ENCODE measurements at regions not wholly inside any gene's neighbourhood (a gene's known extent, or its start where the extent isn't known, plus 50 kb on each side); places are given as distances from the start of the nearest gene placed in this dataset.

DNA sequence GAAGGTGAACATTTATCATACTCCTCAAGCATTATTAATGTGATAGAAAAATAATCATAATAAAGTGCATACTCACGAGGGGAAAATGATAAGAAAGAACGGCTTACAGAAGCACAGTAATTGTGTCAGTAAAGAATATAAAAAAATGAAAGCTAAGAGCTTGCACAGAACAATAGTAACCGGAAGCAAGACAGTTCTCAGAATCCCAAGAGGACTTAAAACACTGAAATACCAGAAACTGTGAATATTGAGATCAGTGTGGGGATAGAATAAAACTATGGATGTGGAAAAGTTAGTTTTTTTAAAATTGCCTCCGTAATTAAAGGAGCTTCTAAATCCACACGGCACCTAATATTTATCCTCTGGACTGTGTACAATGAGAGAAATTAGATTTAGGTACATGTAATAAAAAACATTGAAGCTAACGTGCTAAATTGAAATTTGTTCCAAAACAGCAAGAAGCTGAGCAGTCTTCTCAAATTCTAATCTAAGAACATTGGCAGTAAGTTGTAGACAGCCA lies 482.7 kb downstream of the SLITRK6 start:
- peaks cover 2% of the 10 kb centered on the region for H3K4me1 Mint-ChIP-seq

DNA sequence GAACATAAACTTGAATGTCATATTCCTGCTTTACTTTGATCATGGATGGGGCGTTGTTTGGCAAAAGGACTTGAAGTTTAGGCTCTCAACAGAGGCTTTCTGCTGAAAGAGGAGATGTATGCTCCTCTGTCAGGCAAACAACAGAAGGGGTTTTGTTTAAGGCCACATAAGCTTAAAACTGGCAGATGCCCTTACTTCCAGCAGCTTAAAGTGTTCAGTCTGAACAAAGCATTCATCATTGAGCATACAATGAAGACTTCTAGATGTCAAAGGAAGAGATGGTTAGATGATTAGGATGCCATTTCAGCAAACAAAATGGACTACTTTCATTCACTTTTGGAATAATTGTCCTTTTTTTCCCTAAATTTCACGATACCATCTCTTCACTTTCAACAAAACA lies 484.5 kb downstream of the SLITRK6 start:
- Histone ChIP-seq H3K9me3 (ENCODE audit: low read depth) (no peaks in the 10 kb centered on the region), H2AFZ (replicated peaks) (no peak overlapping the region), H3K27me3 (no peaks in the 10 kb centered on the region), H3K4me3 (no peak overlapping the region), H3K4me2 (no peak overlapping the region), H3K36me3 (no peaks in the 10 kb centered on the region), H3K4me1 (peaks cover 9% of the 10 kb centered on the region), H3K79me2 (ENCODE audit: low read depth) (no peaks in the 10 kb centered on the region), H3K9ac (no peak overlapping the region), H3F3A (ENCODE audit: low read depth) (no peaks in the 10 kb centered on the region), H4K20me1 (ENCODE audit: low read depth) (no peaks in the 10 kb centered on the region), H3K27ac (no peak overlapping the region)
- Mint-ChIP-seq H3K36me3 (no peaks in the 10 kb centered on the region), H3K27me3 (ENCODE audit: insufficient read depth, low read depth) (no peaks in the 10 kb centered on the region), H3K27ac (no peak overlapping the region), H3K4me3 (no peak overlapping the region), H3K4me1 (peaks cover 2% of the 10 kb centered on the region), H3K9me3 (no peaks in the 10 kb centered on the region)
- DNase-seq (ENCODE audit: low spot score): peak; percentile 48
- TF ChIP-seq CTCF (IDR thresholded peaks at IDR 0.05) (no peak), EZH2 (IDR thresholded peaks at IDR 0.05) (no peak), EZH2phosphoT487 (IDR thresholded peaks at IDR 0.05) (no peak)

More for the DNA sequence above, 482.7 kb downstream of the SLITRK6 start:
- H3K27ac Mint-ChIP-seq: no peak overlapping the region
- no peak for DNase-seq (ENCODE audit: low spot score)
- no peak overlapping the region for H3K9ac ChIP-seq
- TF ChIP-seq EZH2 (IDR thresholded peaks at IDR 0.05) (no peak), CTCF (IDR thresholded peaks at IDR 0.05) (no peak), EZH2phosphoT487 (IDR thresholded peaks at IDR 0.05) (no peak)
- no peaks in the 10 kb centered on the region for H3K9me3 Mint-ChIP-seq
- no peak overlapping the region for H3K27ac ChIP-seq
- no peak overlapping the region for H2AFZ ChIP-seq (replicated peaks)
- H3K79me2 ChIP-seq (ENCODE audit: low read depth): no peaks in the 10 kb centered on the region
- no peaks in the 10 kb centered on the region for H3K36me3 Mint-ChIP-seq
- H3K36me3 ChIP-seq: no peaks in the 10 kb centered on the region
- H4K20me1 ChIP-seq (ENCODE audit: low read depth): no peaks in the 10 kb centered on the region
- no peak overlapping the region for H3K4me2 ChIP-seq
- H3K4me3 Mint-ChIP-seq: no peak overlapping the region
- H3K27me3 ChIP-seq: no peaks in the 10 kb centered on the region
- no peak overlapping the region for H3K4me3 ChIP-seq
- no peaks in the 10 kb centered on the region for H3K27me3 Mint-ChIP-seq (ENCODE audit: insufficient read depth, low read depth)
- H3K4me1 ChIP-seq: peaks cover 9% of the 10 kb centered on the region
- no peaks in the 10 kb centered on the region for H3F3A ChIP-seq (ENCODE audit: low read depth)
- no peaks in the 10 kb centered on the region for H3K9me3 ChIP-seq (ENCODE audit: low read depth)

DNA sequence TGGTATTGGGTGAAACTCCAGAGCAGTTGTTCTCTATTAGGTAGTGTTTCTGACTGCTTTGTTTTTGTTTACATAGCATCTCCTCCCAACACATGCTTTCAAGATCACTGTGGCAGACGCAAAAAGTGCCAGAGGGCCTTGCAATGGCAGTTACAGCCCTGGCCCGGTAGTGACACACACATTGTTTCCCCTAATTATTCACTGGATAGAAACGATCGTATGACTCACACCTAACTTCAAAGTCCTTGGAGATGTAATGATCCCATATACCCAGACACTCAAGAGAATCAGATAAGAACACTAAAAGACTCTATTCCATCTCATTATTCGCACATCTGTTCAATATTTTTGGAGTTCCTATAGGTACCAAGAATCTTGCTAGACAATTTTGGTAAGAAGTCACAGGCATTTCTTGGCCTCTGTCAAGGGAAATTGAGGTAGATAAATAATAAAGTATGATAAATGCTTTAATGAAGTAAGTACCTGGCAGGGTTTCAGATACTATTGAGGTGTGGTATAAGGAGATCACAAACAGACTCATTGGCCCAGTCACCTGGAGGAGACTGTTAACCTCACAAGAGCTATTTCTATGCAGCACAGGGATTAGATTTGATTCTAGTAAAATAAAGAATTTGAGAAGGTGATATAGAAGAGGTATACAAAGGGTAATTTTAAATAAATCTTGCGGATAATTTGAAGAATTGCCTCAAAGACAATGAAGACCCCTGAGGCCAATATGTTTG lies 485.3 kb downstream of the SLITRK6 start:
- H3K4me3 Mint-ChIP-seq: no peak overlapping the region
- no peak overlapping the region for H3K9ac ChIP-seq
- no peak overlapping the region for H2AFZ ChIP-seq (replicated peaks)
- H3K9me3 ChIP-seq (ENCODE audit: low read depth): no peaks in the 10 kb centered on the region
- no peak overlapping the region for H3K4me2 ChIP-seq
- no peak overlapping the region for H3K27ac Mint-ChIP-seq
- H3K27me3 Mint-ChIP-seq (ENCODE audit: insufficient read depth, low read depth): no peaks in the 10 kb centered on the region
- H3K36me3 ChIP-seq: no peaks in the 10 kb centered on the region
- no peak for DNase-seq (ENCODE audit: low spot score)
- H3K4me1 Mint-ChIP-seq: peaks cover 2% of the 10 kb centered on the region
- H3F3A ChIP-seq (ENCODE audit: low read depth): no peaks in the 10 kb centered on the region
- H3K9me3 Mint-ChIP-seq: no peaks in the 10 kb centered on the region
- H4K20me1 ChIP-seq (ENCODE audit: low read depth): no peaks in the 10 kb centered on the region
- H3K27me3 ChIP-seq: no peaks in the 10 kb centered on the region
- peaks cover 9% of the 10 kb centered on the region for H3K4me1 ChIP-seq
- no peaks in the 10 kb centered on the region for H3K36me3 Mint-ChIP-seq
- H3K4me3 ChIP-seq: no peak overlapping the region
- no peaks in the 10 kb centered on the region for H3K79me2 ChIP-seq (ENCODE audit: low read depth)
- H3K27ac ChIP-seq: no peak overlapping the region
- TF ChIP-seq CTCF (IDR thresholded peaks at IDR 0.05) (no peak), EZH2phosphoT487 (IDR thresholded peaks at IDR 0.05) (no peak)
